ENCODE measurements at regions not wholly inside any gene's neighbourhood (a gene's known extent, or its start where the extent isn't known, plus 50 kb on each side); places are given as distances from the start of the nearest gene placed in this dataset.

- H3K9me3 Mint-ChIP-seq, result no peaks in the 10 kb centered on the region
- H3K36me3 Mint-ChIP-seq, result no peaks in the 10 kb centered on the region
- H3K4me3 Mint-ChIP-seq, result no peak overlapping the region
- H3K27me3 Mint-ChIP-seq (ENCODE audit: low read depth), result peaks cover 10% of the 10 kb centered on the region
- DNase-seq (ENCODE audit: low spot score in 2 of 2, unreplicated experiment in 2 of 2), result no peak
- TF ChIP-seq, protein P1, sequence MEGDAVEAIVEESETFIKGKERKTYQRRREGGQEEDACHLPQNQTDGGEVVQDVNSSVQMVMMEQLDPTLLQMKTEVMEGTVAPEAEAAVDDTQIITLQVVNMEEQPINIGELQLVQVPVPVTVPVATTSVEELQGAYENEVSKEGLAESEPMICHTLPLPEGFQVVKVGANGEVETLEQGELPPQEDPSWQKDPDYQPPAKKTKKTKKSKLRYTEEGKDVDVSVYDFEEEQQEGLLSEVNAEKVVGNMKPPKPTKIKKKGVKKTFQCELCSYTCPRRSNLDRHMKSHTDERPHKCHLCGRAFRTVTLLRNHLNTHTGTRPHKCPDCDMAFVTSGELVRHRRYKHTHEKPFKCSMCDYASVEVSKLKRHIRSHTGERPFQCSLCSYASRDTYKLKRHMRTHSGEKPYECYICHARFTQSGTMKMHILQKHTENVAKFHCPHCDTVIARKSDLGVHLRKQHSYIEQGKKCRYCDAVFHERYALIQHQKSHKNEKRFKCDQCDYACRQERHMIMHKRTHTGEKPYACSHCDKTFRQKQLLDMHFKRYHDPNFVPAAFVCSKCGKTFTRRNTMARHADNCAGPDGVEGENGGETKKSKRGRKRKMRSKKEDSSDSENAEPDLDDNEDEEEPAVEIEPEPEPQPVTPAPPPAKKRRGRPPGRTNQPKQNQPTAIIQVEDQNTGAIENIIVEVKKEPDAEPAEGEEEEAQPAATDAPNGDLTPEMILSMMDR (IDR thresholded peaks at IDR 0.05; ENCODE audit: unreplicated experiment), result no peak
- H3K27ac Mint-ChIP-seq, result no peak overlapping the region
- peaks cover 17% of the 10 kb centered on the region for H3K4me1 Mint-ChIP-seq
Observed at GRCh38 chr5:61806491-61807020, 474.5 kb downstream of the ZSWIM6 start.

DNA sequence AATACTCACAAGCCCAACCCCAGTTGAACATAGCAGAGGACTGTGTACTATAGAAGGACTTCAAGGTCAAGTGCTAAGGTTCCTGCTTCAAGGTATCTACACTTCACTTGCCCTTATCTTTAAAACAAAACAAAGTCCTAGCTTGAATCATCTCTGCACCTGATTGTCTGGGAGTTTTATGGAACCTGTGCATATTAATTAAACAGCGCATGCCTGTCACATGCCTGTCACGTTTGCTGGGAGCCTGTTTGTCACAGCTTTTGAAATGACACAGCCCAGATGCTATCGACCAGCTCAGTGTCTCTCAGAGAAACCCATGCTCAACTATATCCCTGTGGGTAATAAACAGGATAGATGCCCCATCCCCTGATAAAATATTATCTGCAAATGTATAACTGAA, 476.0 kb downstream of the ZSWIM6 start:
- peaks cover 17% of the 10 kb centered on the region for H3K4me1 Mint-ChIP-seq
- H3K27ac Mint-ChIP-seq, result no peak overlapping the region
- peaks cover 19% of the 10 kb centered on the region for H3K27me3 Mint-ChIP-seq (ENCODE audit: low read depth)
- DNase-seq (ENCODE audit: low spot score in 2 of 2, unreplicated experiment in 2 of 2), result no peak
- H3K36me3 Mint-ChIP-seq, result no peaks in the 10 kb centered on the region
- TF ChIP-seq, protein P1 (IDR thresholded peaks at IDR 0.05; ENCODE audit: unreplicated experiment), result no peak
- H3K4me3 Mint-ChIP-seq, result no peak overlapping the region
- H3K9me3 Mint-ChIP-seq, result no peaks in the 10 kb centered on the region

- Mint-ChIP-seq H3K4me3 (no peak overlapping the region), H3K36me3 (no peaks in the 10 kb centered on the region), H3K4me1 (peaks cover 17% of the 10 kb centered on the region), H3K27ac (no peak overlapping the region), H3K27me3 (ENCODE audit: low read depth) (peaks cover 20% of the 10 kb centered on the region), H3K9me3 (no peaks in the 10 kb centered on the region)
- no peak for DNase-seq (ENCODE audit: low spot score in 2 of 2, unreplicated experiment in 2 of 2)
- TF ChIP-seq, protein P1 (IDR thresholded peaks at IDR 0.05; ENCODE audit: unreplicated experiment), result no peak
Observed at GRCh38 chr5:61808909-61809308, 476.9 kb downstream of the ZSWIM6 start.

GRCh38 chr5:61809651-61810050, 477.6 kb downstream of the ZSWIM6 start:
- DNase-seq (ENCODE audit: low spot score in 2 of 2, unreplicated experiment in 2 of 2), result peak in 1 of 2 experiments; percentile 54
- H3K27ac Mint-ChIP-seq, result no peak overlapping the region

GRCh38 chr5:61811052-61811451, 479.0 kb downstream of the ZSWIM6 start:
- Mint-ChIP-seq H3K4me3 (no peak overlapping the region), H3K27ac (no peak overlapping the region), H3K9me3 (no peaks in the 10 kb centered on the region), H3K4me1 (peaks cover 15% of the 10 kb centered on the region), H3K27me3 (ENCODE audit: low read depth) (peaks cover 16% of the 10 kb centered on the region), H3K36me3 (no peaks in the 10 kb centered on the region)
- no peak for DNase-seq (ENCODE audit: low spot score in 2 of 2, unreplicated experiment in 2 of 2)
- TF ChIP-seq, protein P1 (IDR thresholded peaks at IDR 0.05; ENCODE audit: unreplicated experiment), result no peak

More at GRCh38 chr5:61809651-61810050, 477.6 kb downstream of the ZSWIM6 start:
- H3K4me3 Mint-ChIP-seq, result no peak overlapping the region
- TF ChIP-seq, protein P1 (IDR thresholded peaks at IDR 0.05; ENCODE audit: unreplicated experiment), result no peak
- H3K27me3 Mint-ChIP-seq (ENCODE audit: low read depth), result peaks cover 20% of the 10 kb centered on the region
- peaks cover 17% of the 10 kb centered on the region for H3K4me1 Mint-ChIP-seq
- H3K9me3 Mint-ChIP-seq, result no peaks in the 10 kb centered on the region
- H3K36me3 Mint-ChIP-seq, result no peaks in the 10 kb centered on the region

DNA sequence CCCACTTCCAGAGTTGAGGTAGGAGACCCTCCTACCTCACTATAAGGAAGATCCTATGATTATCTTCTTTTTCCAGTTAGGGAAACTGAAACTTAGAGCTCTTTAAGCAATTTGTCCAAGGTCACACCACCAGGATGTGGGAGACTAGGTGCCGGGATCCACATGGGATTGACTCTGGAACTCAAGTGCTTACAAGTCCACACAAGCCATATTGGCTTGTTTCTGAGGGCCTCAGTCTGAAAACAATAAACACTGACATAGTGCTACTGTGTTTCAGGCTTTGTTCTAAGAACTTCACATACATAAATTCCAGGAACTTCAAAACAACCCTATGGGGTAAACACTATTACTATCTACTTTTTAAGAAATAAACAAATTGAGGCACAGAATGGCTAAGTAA, 481.3 kb downstream of the ZSWIM6 start:
- DNase-seq (ENCODE audit: low spot score in 2 of 2, unreplicated experiment in 2 of 2), result no peak
- Mint-ChIP-seq H3K4me1 (peaks cover 31% of the 10 kb centered on the region), H3K27ac (no peak overlapping the region), H3K9me3 (no peaks in the 10 kb centered on the region), H3K27me3 (ENCODE audit: low read depth) (peaks cover 16% of the 10 kb centered on the region), H3K4me3 (no peak overlapping the region), H3K36me3 (no peaks in the 10 kb centered on the region)
- TF ChIP-seq, protein P1 (IDR thresholded peaks at IDR 0.05; ENCODE audit: unreplicated experiment), result no peak

Data from mesothelial cell of epicardium (in vitro differentiated cells).